Pancreas (tissue), 10 donors: ENCODE measurements at regions not wholly inside any gene's neighbourhood (a gene's known extent, or its start where the extent isn't known, plus 50 kb on each side); places are given as distances from the start of the nearest gene placed in this dataset.

Experiments
- ATAC-seq, 4 donors: fragments of 200-7000 bp; cut with Tn5 transposase; one replicate each; pipeline versions ENCODE4 v1.8.0 to v1.9.1; 2020; ENCODE audit warnings: mild to moderate bottlenecking in 4 of 4, moderate library complexity in 4 of 4
- DNase-seq, 6 donors: peaks; one replicate each; pipeline ENCODE4 v3.0.0-alpha.2; 2020
- FAIRE-seq: peaks from 2 replicates; lab custom pipeline; 2012; peaks lifted over from hg19 to GRCh38; lab: Jason Lieb, UNC
- H3K27ac ChIP-seq, 4 donors: fragments of 200-600 bp; sonication (generic); 1 replicate in 3 of 4; 2 replicates in 1 of 4; pipeline versions ENCODE4 v1.5.0 to v1.8.0; 2020
- H3K27me3 ChIP-seq, 4 donors: fragments of 200-600 bp; one replicate each; pipeline ENCODE4 v1.8.0; 2021
- H3K36me3 ChIP-seq, 3 donors: fragments of 200-600 bp; sonication (generic) in 1 of 3; one replicate each; pipeline versions ENCODE4 v1.5.0 to v1.8.0; 2020 to 2021
- H3K4me1 ChIP-seq, 3 donors: fragments of 200-600 bp; one replicate each; pipeline ENCODE4 v1.8.0; 2021
- H3K4me3 ChIP-seq, 4 donors: fragments of 200-600 bp; sonication (generic) in 2 of 4; one replicate each; pipeline versions ENCODE4 v1.5.0 to v1.8.0; 2020 to 2021
- H3K9me3 ChIP-seq, 4 donors: fragments of 200-600 bp; one replicate each; pipeline ENCODE4 v1.8.0; 2021
- WGBS, 2 donors: extraction: QIAGEN DNeasy Blood & Tissue Kit; methylation state at CpG; one replicate each; pipeline ENCODE4 v1.1.7; 2013; 5-methylcytosine and 5-hydroxymethylcytosine counted together
- intact Hi-C, 3 donors: fragments of 100-400 bp; cut with DNase I; formaldehyde crosslinking; loops; one replicate each; pipeline versions ENCODE4 v1.11.1 to v1.14.2; 2022
- TF ChIP-seq, protein P1 (sequence below), 4 donors: fragments of 200-600 bp; sonication (generic) in 3 of 4; IDR thresholded peaks; one replicate each; pipeline versions ENCODE4 v1.5.0 to v1.8.0; 2021; ENCODE audit warnings: antibody characterized with exemption in 4 of 4
- donor health status: healthy with polysubstance abuse.
- donor health status: DM: no; HTN: no; CAD: no; lungs with moderate emphysema.
- donor health status: DM: no; HTN: no; CAD: no.
- donor health status: control.
- donor health status: control.
- donor health status: Bipolar disorder and iron deficiency.
- donor health status: DM: yes; HTN: yes; CAD: no.
- donor health status: DM: no; HTN: no; CAD: no.
- donor health status: DM: no; HTN: no; CAD: no.
- donor health status: DM: yes; HTN: yes; CAD: no.

GRCh38 chr9:82201196-82201595 is 212.6 kb downstream of the SPATA31D1 start:
- FAIRE-seq (no peak), DNase-seq (no peak), ATAC-seq (no peak)
- Histone ChIP-seq H3K9me3 (no peaks in the 10 kb centered on the region), H3K27ac (no peak overlapping the region), H3K4me3 (no peak overlapping the region), H3K36me3 (no peaks in the 10 kb centered on the region), H3K27me3 (no peaks in the 10 kb centered on the region), H3K4me1 (no peaks in the 10 kb centered on the region)
- TF ChIP-seq, protein P1, sequence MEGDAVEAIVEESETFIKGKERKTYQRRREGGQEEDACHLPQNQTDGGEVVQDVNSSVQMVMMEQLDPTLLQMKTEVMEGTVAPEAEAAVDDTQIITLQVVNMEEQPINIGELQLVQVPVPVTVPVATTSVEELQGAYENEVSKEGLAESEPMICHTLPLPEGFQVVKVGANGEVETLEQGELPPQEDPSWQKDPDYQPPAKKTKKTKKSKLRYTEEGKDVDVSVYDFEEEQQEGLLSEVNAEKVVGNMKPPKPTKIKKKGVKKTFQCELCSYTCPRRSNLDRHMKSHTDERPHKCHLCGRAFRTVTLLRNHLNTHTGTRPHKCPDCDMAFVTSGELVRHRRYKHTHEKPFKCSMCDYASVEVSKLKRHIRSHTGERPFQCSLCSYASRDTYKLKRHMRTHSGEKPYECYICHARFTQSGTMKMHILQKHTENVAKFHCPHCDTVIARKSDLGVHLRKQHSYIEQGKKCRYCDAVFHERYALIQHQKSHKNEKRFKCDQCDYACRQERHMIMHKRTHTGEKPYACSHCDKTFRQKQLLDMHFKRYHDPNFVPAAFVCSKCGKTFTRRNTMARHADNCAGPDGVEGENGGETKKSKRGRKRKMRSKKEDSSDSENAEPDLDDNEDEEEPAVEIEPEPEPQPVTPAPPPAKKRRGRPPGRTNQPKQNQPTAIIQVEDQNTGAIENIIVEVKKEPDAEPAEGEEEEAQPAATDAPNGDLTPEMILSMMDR (IDR thresholded peaks at IDR 0.05), result no peak
- intact Hi-C loops, result no loop called here
- 71 to 75% methylated on average over 3 of the region's 3 CpGs for WGBS, 2 donors

DNA sequence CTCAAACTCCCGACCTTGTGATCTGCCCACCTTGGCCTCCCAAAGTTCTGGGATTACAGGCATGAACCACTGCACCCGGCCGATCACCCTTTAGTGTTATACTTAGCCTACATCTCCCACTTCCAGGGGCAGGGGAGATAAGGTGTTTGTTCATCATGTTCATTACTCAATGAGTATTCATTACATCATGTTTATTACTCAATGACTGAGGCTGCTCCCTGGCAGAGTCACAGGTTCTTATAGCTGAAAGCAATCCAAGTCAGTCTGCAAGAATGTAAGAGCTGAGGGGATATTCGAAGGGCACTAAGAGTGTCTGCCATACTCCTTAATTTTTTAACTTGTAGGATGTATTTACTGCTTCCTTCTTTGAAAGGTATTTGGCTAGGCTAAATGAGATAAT is 214.2 kb downstream of the SPATA31D1 start:
- Histone ChIP-seq H3K36me3 (no peaks in the 10 kb centered on the region), H3K27ac (no peak overlapping the region), H3K9me3 (no peaks in the 10 kb centered on the region), H3K4me1 (no peaks in the 10 kb centered on the region), H3K4me3 (no peak overlapping the region), H3K27me3 (no peaks in the 10 kb centered on the region)
- intact Hi-C loops, result no loop called here
- FAIRE-seq (no peak), DNase-seq (no peak), ATAC-seq (no peak)
- 58 to 72% methylated on average over 4 of the region's 4 CpGs for WGBS, 2 donors
- TF ChIP-seq, protein P1 (IDR thresholded peaks at IDR 0.05), result no peak

DNA sequence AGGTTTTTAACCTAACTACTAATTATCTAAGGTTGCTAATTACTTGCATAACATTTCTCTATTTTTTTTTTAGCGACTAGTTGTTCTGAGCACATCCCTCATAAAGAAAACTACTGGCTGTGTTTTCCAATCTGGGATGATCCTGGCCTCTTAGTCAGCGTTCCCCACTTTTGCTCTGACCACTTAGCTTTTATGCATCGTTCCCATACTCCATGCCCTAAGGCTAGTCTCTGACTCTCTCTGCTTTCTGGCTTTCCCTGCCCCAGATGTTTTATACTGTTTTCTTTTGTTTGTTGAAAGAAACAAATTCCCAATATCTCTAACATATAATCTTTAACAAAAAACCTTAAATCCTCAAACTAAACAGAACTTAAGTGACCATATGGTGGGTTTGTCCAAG is 217.9 kb downstream of the SPATA31D1 start:
- FAIRE-seq, result no peak
- DNase-seq, result no peak
- H3K27ac ChIP-seq, result no peak overlapping the region
- TF ChIP-seq, protein P1 (IDR thresholded peaks at IDR 0.05), result no peak
- intact Hi-C loops, result no loop called here
- H3K27me3 ChIP-seq, result no peaks in the 10 kb centered on the region
- no peaks in the 10 kb centered on the region for H3K36me3 ChIP-seq
- H3K9me3 ChIP-seq, result no peaks in the 10 kb centered on the region
- no peak for ATAC-seq
- 83 to 89% methylated on average over 3 of the region's 3 CpGs for WGBS, 2 donors
- no peak overlapping the region for H3K4me3 ChIP-seq
- H3K4me1 ChIP-seq, result no peaks in the 10 kb centered on the region

GRCh38 chr9:82206946-82207345 is 218.4 kb downstream of the SPATA31D1 start:
- no peak for DNase-seq
- TF ChIP-seq, protein P1 (IDR thresholded peaks at IDR 0.05), result no peak
- ATAC-seq, result no peak
- 75 to 78% methylated on average over 1 of the region's 1 CpG for WGBS, 2 donors
- Histone ChIP-seq H3K9me3 (no peaks in the 10 kb centered on the region), H3K4me3 (no peak overlapping the region), H3K27ac (no peak overlapping the region), H3K27me3 (no peaks in the 10 kb centered on the region), H3K4me1 (no peaks in the 10 kb centered on the region), H3K36me3 (no peaks in the 10 kb centered on the region)
- intact Hi-C loops, result no loop called here
- no peak for FAIRE-seq

DNA sequence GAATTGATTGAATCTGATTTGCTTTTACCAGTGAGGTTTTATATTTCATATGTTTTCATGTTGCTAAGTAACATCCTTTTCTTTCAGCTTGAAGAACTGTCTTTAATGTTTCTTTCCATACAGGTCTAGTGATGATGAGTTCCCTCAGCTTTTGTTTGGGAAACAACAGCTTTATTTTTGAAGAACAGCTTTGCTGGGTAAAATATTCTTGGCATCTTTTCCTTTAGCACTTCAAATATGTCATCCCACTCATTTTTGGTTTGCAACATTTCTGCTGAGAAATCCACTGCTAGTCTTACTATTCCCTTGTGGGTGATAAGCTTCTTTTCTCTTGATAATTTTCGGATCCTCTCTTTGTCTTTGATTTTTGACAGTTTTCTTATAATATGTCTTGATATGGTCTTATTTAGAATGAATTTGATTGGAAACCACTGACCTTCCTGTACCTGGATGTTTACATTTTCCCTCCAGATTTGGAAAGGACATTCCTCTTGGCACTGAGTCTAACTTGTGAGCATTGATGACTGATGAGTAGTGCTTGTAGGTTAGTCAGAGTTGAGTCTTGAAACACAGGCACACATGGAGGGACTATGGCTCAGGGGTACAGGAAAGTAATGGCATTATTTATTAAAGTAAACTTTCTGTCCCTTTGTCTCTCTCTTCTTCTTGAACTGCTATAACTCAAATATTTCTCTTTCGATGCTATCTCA is 220.3 kb downstream of the SPATA31D1 start:
- TF ChIP-seq, protein P1 (IDR thresholded peaks at IDR 0.05), result no peak
- DNase-seq (no peak), ATAC-seq (no peak), FAIRE-seq (no peak)
- H3K36me3 ChIP-seq, result no peaks in the 10 kb centered on the region
- H3K27me3 ChIP-seq, result no peaks in the 10 kb centered on the region
- intact Hi-C loops, result no loop called here
- H3K4me3 ChIP-seq, result no peak overlapping the region
- H3K9me3 ChIP-seq, result no peaks in the 10 kb centered on the region
- WGBS, 2 donors, result 55 to 69% methylated on average over 2 of the region's 2 CpGs
- H3K4me1 ChIP-seq, result no peaks in the 10 kb centered on the region
- no peak overlapping the region for H3K27ac ChIP-seq
